Panc1 (cell line): ENCODE measurements at regions not wholly inside any gene's neighbourhood (a gene's known extent, or its start where the extent isn't known, plus 50 kb on each side); places are given as distances from the start of the nearest gene placed in this dataset.
A peak's percentile ranks its signal among the peaks of the same experiment; 100 is the strongest.

Experiments
- ATAC-seq: fragments of 200-7000 bp; cut with Tn5 transposase; 2 replicates; pipeline ENCODE4 v1.9.1; 2020; ENCODE audit warnings: mild to moderate bottlenecking, moderate library complexity
- BruUV-seq: library from RNA; stranded (reverse); fragments of 400-500 nt; replicated peaks from 2 replicates; lab custom pipeline; 2021; lab: Mats Ljungman, UMichigan
- CTCF ChIA-PET: fragments of 300-600 bp; sonication (Branson Sonifier 250); formaldehyde crosslinking; loops from one replicate; lab custom pipeline; 2022; ENCODE audit warnings: antibody characterized with exemption; lab: Charles Lee
- POLR2A ChIA-PET: fragments of 300-600 bp; sonication (Branson Sonifier 250); formaldehyde crosslinking; loops from one replicate; lab custom pipeline; 2022; ENCODE audit warnings: antibody characterized with exemption; lab: Charles Lee
- DNase-seq: peaks from one replicate; pipeline ENCODE4 v3.0.0-alpha.2; 2010; ENCODE audit warnings: low read depth, low spot score
- H3K27ac ChIP-seq: 2 replicates; pipeline ENCODE4 v1.5.1; 2011; ENCODE audit warnings: mild to moderate bottlenecking, low read length, inconsistent platforms
- H3K27me3 ChIP-seq: fragments of 200-500 bp; sonication (Bioruptor generic); 2 replicates; pipeline ENCODE4 v1.6.0; 2014; ENCODE audit warnings: low read length, inconsistent platforms; ENCODE audit not compliant: control insufficient read depth, insufficient read depth
- H3K36me3 ChIP-seq: fragments of 200-500 bp; sonication (Bioruptor generic); 2 replicates; pipeline ENCODE4 v1.5.1; 2014; ENCODE audit warnings: inconsistent platforms, mild to moderate bottlenecking, low read length, moderate library complexity; ENCODE audit not compliant: control insufficient read depth, insufficient read depth
- H3K4me1 ChIP-seq: 2 replicates; pipeline ENCODE4 v1.5.1; 2011; ENCODE audit warnings: inconsistent platforms, mild to moderate bottlenecking, low read length, moderate library complexity; ENCODE audit not compliant: control insufficient read depth, insufficient read depth
- H3K4me3 ChIP-seq, 2 experiments: 2 replicates each; pipeline ENCODE4 v1.5.1; 2011 to 2012; ENCODE audit warnings: low read depth in 2 of 2, low read length in 2 of 2, mild to moderate bottlenecking in 2 of 2, inconsistent platforms in 1 of 2, moderate library complexity in 1 of 2
- H3K9me3 ChIP-seq: fragments of 200-500 bp; sonication (Bioruptor generic); 2 replicates; pipeline ENCODE4 v1.5.1; 2014; ENCODE audit warnings: low read depth, mild to moderate bottlenecking, inconsistent platforms, low read length, moderate library complexity; ENCODE audit not compliant: control insufficient read depth, insufficient read depth
- CTCF ChIP-seq: fragments of 450-650 bp; IDR thresholded peaks from 2 replicates; pipeline ENCODE4 v1.5.1; 2017; ENCODE audit warnings: mild to moderate bottlenecking
- POLR2AphosphoS5 ChIP-seq: IDR thresholded peaks from 2 replicates; pipeline ENCODE4 v1.6.1; 2012; ENCODE audit warnings: mild to moderate bottlenecking, low read depth, low read length, moderate library complexity
- REST ChIP-seq, 2 experiments: IDR thresholded peaks; 2 replicates each; pipeline ENCODE4 v1.6.1; 2011 to 2012; ENCODE audit warnings: low read depth in 2 of 2, control low read depth in 1 of 2, low read length in 1 of 2, mild to moderate bottlenecking in 1 of 2, moderate library complexity in 1 of 2; ENCODE audit not compliant: insufficient read depth in 1 of 2
- SIN3A ChIP-seq: IDR thresholded peaks from 2 replicates; pipeline ENCODE4 v1.6.1; 2012; ENCODE audit warnings: low read depth, mild to moderate bottlenecking, low read length, moderate library complexity, borderline replicate concordance; ENCODE audit not compliant: insufficient read depth
- TCF7L2 ChIP-seq: IDR thresholded peaks from 2 replicates; pipeline ENCODE4 v1.6.1; 2011; ENCODE audit warnings: mild to moderate bottlenecking, low read depth, low read length, inconsistent platforms
- in situ Hi-C: cut with HindIII; loops from 2 replicates; pipeline ENCODE4 v1.10.0; 2016; ENCODE audit warnings: low sequenced_read_pairs, low pct_unique_long_range_greater_than_20kb
- intact Hi-C: fragments of 100-400 bp; cut with micrococcal nuclease; formaldehyde crosslinking; loops from one replicate; pipeline ENCODE4 v1.10.0; 2022; ENCODE audit not compliant: unreplicated experiment

- no peaks in the 10 kb centered on the region for H3K27me3 ChIP-seq
- in situ Hi-C loops (no loop called here), intact Hi-C loops (no loop called here)
- ChIA-PET CTCF (no interaction called here), POLR2A (no interaction called here)
- no peaks in the 10 kb centered on the region for H3K4me1 ChIP-seq
- no peak overlapping the region for H3K27ac ChIP-seq
- TF ChIP-seq CTCF, result no peak
- TF ChIP-seq REST (IDR thresholded peaks at IDR 0.05; ENCODE audit: insufficient read depth in 1 of 2, low read depth in 2 of 2, low read length in 1 of 2), result no peak
- TF ChIP-seq SIN3A, result no peak
- TF ChIP-seq POLR2AphosphoS5, result no peak
- no peak for TF ChIP-seq TCF7L2
- peak overlapping the region in 1 of 2 experiments; percentile 33; a peak in 2 of 4 replicates for H3K4me3 ChIP-seq
- no peaks in the 10 kb centered on the region for H3K36me3 ChIP-seq
- DNase-seq (no peak), ATAC-seq (no peak)
- H3K9me3 ChIP-seq, result no peaks in the 10 kb centered on the region
- no TSS peak for BruUV-seq
Observed at GRCh38 chr18:65278939-65279667, 471.7 kb upstream of the CDH7 start.

GRCh38 chr18:65269375-65269774 lies 481.4 kb upstream of the CDH7 start:
- Histone ChIP-seq H3K27me3 (no peaks in the 10 kb centered on the region), H3K4me3 (no peak overlapping the region), H3K4me1 (no peaks in the 10 kb centered on the region), H3K27ac (no peak overlapping the region), H3K9me3 (no peaks in the 10 kb centered on the region), H3K36me3 (no peaks in the 10 kb centered on the region)
- intact Hi-C loops (no loop called here), in situ Hi-C loops (no loop called here)
- ATAC-seq (no peak), DNase-seq (no peak)
- BruUV-seq, result no TSS peak
- ChIA-PET CTCF (no interaction called here), POLR2A (no interaction called here)
- TF ChIP-seq SIN3A (no peak), REST (IDR thresholded peaks at IDR 0.05; ENCODE audit: insufficient read depth in 1 of 2, low read depth in 2 of 2, low read length in 1 of 2) (no peak), POLR2AphosphoS5 (no peak), CTCF (no peak), TCF7L2 (no peak)
